Tibial artery (tissue), 4 donors: ENCODE measurements at regions not wholly inside any gene's neighbourhood (a gene's known extent, or its start where the extent isn't known, plus 50 kb on each side); places are given as distances from the start of the nearest gene placed in this dataset.

Source experiments
- DNase-seq, 2 donors: peaks; one replicate each; pipeline ENCODE4 v3.0.0-alpha.2; 2019
- H3K27ac ChIP-seq, 2 donors: fragments of 200-600 bp; sonication (generic) in 1 of 2; 1 replicate in 1 of 2; 2 replicates in 1 of 2; pipeline ENCODE4 v1.5.1; 2018 to 2019; ENCODE audit warnings: mild to moderate bottlenecking in 1 of 2
- H3K27me3 ChIP-seq, 2 donors: fragments of 200-600 bp; sonication (generic) in 1 of 2; one replicate each; pipeline versions ENCODE4 v1.5.1 to v1.6.0; 2016 to 2019
- H3K36me3 ChIP-seq, 3 donors: fragments of 200-600 bp; sonication (generic) in 2 of 3; one replicate each; pipeline ENCODE4 v1.5.1; 2016 to 2019; ENCODE audit warnings: mild to moderate bottlenecking in 2 of 3
- H3K4me1 ChIP-seq, 4 donors: fragments of 200-600 bp; sonication (generic) in 2 of 4; 1 replicate in 3 of 4; 2 replicates in 1 of 4; pipeline ENCODE4 v1.5.1; 2016 to 2019
- H3K4me3 ChIP-seq, 2 donors: fragments of 200-600 bp; sonication (generic) in 1 of 2; 1 replicate in 1 of 2; 2 replicates in 1 of 2; pipeline ENCODE4 v1.5.1; 2018 to 2019; ENCODE audit warnings: mild to moderate bottlenecking in 2 of 2
- H3K9me3 ChIP-seq, 3 donors: fragments of 200-600 bp; sonication (generic) in 1 of 3; one replicate each; pipeline ENCODE4 v1.5.1; 2016 to 2019
- CTCF ChIP-seq, 2 experiments: fragments of 200-600 bp in 1 of 2; fragments of 450-650 bp in 1 of 2; IDR thresholded peaks; one replicate each; pipeline ENCODE4 v1.5.1; 2017 to 2019; ENCODE audit warnings: antibody characterized with exemption in 2 of 2, mild to moderate bottlenecking in 1 of 2, moderate library complexity in 1 of 2
- intact Hi-C: fragments of 100-400 bp; cut with DNase I; formaldehyde crosslinking; loops from one replicate; pipeline ENCODE4 v1.15.0; 2023; ENCODE audit warnings: low total_unique reads

GRCh38 chr1:37085393-37085792 is 51.1 kb upstream of the GRIK3 start:
- Histone ChIP-seq H3K36me3 (no peaks in the 10 kb centered on the region), H3K27me3 (peaks cover 0 to 13% of the 10 kb centered on the region in 2 donors), H3K9me3 (no peaks in the 10 kb centered on the region), H3K4me3 (no peak overlapping the region), H3K27ac (no peak overlapping the region), H3K4me1 (no peaks in the 10 kb centered on the region)
- DNase-seq = no peak
- TF ChIP-seq CTCF (IDR thresholded peaks at IDR 0.05) = no peak
- intact Hi-C loops = no loop called here

- Histone ChIP-seq H3K9me3 (no peaks in the 10 kb centered on the region), H3K4me1 (no peaks in the 10 kb centered on the region), H3K27ac (no peak overlapping the region), H3K4me3 (no peak overlapping the region), H3K36me3 (no peaks in the 10 kb centered on the region), H3K27me3 (peaks cover 0 to 18% of the 10 kb centered on the region in 2 donors)
- intact Hi-C loops = no loop called here
- no peak for DNase-seq
- TF ChIP-seq CTCF (IDR thresholded peaks at IDR 0.05) = no peak
These were observed 55.4 kb upstream of the GRIK3 start for GRCh38 chr1:37089750-37090149.

- Histone ChIP-seq H3K36me3 (no peaks in the 10 kb centered on the region), H3K4me1 (no peaks in the 10 kb centered on the region), H3K27ac (no peak overlapping the region), H3K9me3 (no peaks in the 10 kb centered on the region), H3K27me3 (peaks cover 0 to 19% of the 10 kb centered on the region in 2 donors), H3K4me3 (no peak overlapping the region)
- intact Hi-C loops = no loop called here
- TF ChIP-seq CTCF (IDR thresholded peaks at IDR 0.05) = no peak
- no peak for DNase-seq
These were observed 56.4 kb upstream of the GRIK3 start for GRCh38 chr1:37090671-37091070.

GRCh38 chr1:37092937-37093336 is 58.6 kb upstream of the GRIK3 start:
- Histone ChIP-seq H3K27me3 (peaks cover 0 to 17% of the 10 kb centered on the region in 2 donors), H3K36me3 (no peaks in the 10 kb centered on the region), H3K9me3 (no peaks in the 10 kb centered on the region), H3K4me1 (no peaks in the 10 kb centered on the region), H3K4me3 (no peak overlapping the region), H3K27ac (no peak overlapping the region)
- intact Hi-C loops = no loop called here
- TF ChIP-seq CTCF (IDR thresholded peaks at IDR 0.05) = no peak
- no peak for DNase-seq

GRCh38 chr1:37094302-37094701 is 60.0 kb upstream of the GRIK3 start:
- TF ChIP-seq CTCF (IDR thresholded peaks at IDR 0.05) = no peak
- H3K4me3 ChIP-seq = no peak overlapping the region
- H3K4me1 ChIP-seq = no peaks in the 10 kb centered on the region
- no peak for DNase-seq
- H3K36me3 ChIP-seq = no peaks in the 10 kb centered on the region
- no peak overlapping the region for H3K27ac ChIP-seq
- intact Hi-C loops = no loop called here
- no peaks in the 10 kb centered on the region for H3K9me3 ChIP-seq
- peaks cover 0 to 11% of the 10 kb centered on the region in 2 donors for H3K27me3 ChIP-seq

GRCh38 chr1:37096523-37096922 is 62.2 kb upstream of the GRIK3 start:
- H3K27ac ChIP-seq = no peak overlapping the region
- no peaks in the 10 kb centered on the region for H3K4me1 ChIP-seq
- H3K4me3 ChIP-seq = no peak overlapping the region
- no peaks in the 10 kb centered on the region for H3K36me3 ChIP-seq
- no peaks in the 10 kb centered on the region for H3K9me3 ChIP-seq
- TF ChIP-seq CTCF (IDR thresholded peaks at IDR 0.05) = no peak
- intact Hi-C loops = no loop called here
- DNase-seq = no peak
- peaks cover 0 to 11% of the 10 kb centered on the region in 2 donors for H3K27me3 ChIP-seq
